Suppressor macrophage treated with lipopolysaccharide for 1 hour (primary cell): ENCODE measurements at regions not wholly inside any gene's neighbourhood (a gene's known extent, or its start where the extent isn't known, plus 50 kb on each side); places are given as distances from the start of the nearest gene placed in this dataset.
A peak's percentile ranks its signal among the peaks of the same experiment; 100 is the strongest.

Experiments
- DNase-seq, 3 donors: peaks; one replicate each; pipeline ENCODE4 v3.0.0-alpha.2; 2020 to 2022

GRCh38 chr15:95541301-95541700 lies 789.2 kb upstream of the NR2F2 start:
- DNase-seq: no peak

DNA sequence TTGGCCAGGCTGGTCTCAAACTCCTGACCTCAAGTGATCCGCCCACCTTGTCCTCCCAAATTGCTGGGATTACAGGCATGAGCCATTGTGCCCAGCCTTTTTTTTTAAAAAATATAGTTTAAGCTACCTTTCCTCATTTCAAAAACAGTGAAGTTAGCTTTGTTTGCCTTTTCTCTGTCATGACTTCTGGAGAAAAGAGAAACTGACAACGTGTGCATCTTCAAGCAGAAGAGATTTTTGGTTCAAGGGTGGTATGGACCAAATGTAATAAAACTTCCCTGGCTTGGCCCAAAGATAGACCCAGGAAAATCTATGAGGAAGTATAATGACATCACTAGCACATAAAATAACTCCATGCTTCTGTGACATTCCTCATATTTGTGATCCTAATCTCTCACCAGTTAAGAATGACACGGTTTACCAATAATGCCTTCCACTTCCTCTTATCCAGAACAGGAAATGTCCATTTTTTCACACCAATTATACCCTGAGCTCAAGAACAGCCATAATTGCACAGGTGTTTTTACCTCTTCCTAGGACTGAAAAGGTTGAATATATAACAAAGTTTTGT lies 781.2 kb upstream of the NR2F2 start:
- no peak for DNase-seq

DNA sequence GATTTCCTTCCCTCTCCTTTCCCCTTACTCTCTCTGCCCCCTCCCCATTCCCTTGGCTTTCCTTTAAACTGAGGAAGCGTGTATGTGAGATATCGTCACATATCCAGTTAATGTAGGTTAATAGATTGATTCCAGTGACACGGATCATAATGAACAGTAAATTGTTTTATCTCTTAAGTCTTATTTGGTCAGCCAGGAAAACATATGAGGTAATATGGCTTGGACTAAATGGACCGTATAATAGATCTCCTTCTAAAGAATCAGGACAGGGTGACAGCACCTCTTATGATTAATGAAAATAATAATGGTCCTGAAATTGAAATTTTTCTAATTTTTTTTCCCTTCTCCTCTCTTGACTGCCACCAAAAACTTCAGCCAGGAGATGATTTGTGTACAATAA lies 779.8 kb upstream of the NR2F2 start:
- DNase-seq: no peak

- no peak for DNase-seq
These were observed 774.3 kb upstream of the NR2F2 start for GRCh38 chr15:95556225-95556624.

DNA sequence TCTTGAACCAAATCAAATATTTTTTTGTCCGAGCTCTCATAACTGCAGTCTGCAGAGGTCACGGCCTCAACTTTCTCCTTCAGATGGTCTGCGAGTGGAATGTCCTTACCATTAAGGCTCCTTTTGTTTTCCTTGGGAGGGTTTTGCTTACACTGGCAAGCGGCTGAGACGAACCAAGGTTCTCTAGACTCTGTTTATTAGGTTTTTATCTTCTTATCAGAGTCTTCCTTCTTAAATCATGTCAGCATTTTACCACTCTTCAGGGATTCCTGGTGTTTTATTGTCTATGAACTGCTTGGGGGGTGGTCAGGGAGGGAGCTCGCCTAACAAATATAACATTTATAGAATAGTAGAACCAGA lies 773.7 kb upstream of the NR2F2 start:
- no peak for DNase-seq

GRCh38 chr15:95557226-95558046 lies 773.1 kb upstream of the NR2F2 start:
- DNase-seq: peak; percentile 3 to 19 (median 9)

DNA sequence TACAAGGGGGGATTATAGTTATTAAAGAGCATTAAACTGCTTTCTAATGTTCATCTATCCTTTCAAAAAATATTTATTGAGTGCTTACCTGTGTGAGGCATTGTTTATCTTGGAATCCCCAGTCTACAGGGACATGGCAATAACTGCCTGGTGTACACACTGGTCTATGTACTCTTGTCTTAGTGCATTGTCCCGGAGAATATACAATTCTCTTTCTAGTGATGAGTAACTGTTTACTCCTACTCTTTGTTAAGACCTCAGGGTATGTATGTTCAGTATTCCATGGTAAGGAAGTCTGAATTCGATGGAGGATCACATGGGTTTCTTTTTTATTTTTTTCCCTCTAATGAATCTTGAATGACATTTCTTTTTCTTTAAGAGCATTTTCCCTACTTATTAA lies 772.4 kb upstream of the NR2F2 start:
- no peak for DNase-seq

DNA sequence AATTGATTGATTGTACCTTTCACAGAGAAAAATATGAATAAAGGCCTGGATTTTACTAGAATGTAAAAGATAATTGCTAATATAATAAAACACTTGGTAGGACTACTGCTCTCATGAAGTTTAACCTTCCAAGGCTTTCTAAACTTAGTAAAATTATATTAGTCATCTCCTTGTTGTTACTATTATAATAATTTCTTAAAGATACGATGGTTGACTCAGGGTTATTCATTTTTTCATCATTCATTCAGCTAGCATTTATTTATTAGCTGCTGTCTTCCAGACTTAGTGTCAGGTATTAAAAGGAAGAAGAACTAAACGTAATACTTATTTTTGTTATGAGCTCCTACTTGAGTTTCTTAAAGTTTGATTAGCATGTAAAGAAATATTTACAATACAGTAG lies 771.6 kb upstream of the NR2F2 start:
- DNase-seq: no peak

DNA sequence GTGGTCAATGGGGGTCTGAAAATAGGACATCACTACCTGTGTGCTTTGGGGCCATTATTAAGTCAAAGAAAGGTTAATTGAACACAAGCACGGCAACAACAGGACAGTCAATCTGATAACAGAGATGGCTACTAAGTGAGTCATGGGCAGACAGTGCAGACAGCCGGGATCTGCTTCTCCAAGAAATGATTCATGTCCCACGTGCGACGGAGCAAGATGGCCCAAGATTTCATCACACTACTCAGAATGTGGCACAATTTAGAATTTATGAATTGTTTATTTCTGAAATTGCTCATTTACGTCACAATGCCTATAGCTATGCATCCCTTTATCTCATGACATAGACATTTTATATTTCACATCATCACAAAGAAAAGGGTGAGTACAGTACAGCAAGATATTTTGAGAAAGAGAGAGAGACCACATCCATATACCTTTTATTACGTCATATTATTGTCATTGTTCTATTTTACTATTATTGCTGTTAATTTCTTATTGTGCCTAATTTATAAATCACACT lies 770.6 kb upstream of the NR2F2 start:
- no peak for DNase-seq

- DNase-seq: no peak
These were observed 769.0 kb upstream of the NR2F2 start for GRCh38 chr15:95561463-95561862.

GRCh38 chr15:95563634-95564033 lies 766.9 kb upstream of the NR2F2 start:
- DNase-seq: no peak

- no peak for DNase-seq
These were observed 765.4 kb upstream of the NR2F2 start for GRCh38 chr15:95565016-95565600.

DNA sequence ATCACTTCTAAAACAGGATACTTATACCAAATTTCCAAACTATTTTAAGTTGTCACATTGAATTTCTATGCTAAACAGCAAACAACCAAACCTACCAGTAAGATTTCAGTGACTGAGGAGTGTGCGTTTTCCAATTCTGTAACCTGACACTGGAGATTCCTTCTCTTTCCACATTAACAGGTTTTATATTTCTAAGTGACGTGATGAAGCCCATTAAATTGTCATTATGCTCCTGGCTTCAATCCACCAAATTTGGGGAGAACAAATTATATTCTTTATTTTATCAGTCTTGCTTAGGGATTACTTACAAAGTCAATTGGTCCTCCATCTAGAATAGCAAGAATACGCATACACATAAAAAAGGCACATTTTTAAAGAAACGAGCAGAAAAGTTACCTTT lies 764.8 kb upstream of the NR2F2 start:
- no peak for DNase-seq

GRCh38 chr15:95567686-95568085 lies 762.8 kb upstream of the NR2F2 start:
- no peak for DNase-seq

DNA sequence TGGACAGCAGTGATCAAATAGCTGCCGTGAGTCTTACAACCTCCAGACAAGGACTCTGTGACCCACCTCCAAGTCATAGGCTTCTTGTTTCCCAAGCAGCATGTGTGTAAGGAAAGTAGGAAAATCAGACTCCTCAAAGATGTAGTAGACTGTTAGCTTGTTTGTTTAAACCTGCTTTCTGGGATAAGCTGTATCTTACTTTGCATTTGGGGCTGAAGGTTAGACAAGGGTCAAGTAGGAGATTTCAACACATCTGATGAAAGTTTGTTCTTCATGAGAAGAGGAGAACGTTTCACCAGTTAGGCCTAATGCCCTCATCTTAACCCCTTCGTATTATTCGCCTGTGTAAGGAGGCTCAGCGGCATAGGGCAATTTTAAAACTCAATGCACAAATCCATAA lies 756.4 kb upstream of the NR2F2 start:
- DNase-seq: no peak

- DNase-seq: no peak
These were observed 752.6 kb upstream of the NR2F2 start for GRCh38 chr15:95577927-95578326.

DNA sequence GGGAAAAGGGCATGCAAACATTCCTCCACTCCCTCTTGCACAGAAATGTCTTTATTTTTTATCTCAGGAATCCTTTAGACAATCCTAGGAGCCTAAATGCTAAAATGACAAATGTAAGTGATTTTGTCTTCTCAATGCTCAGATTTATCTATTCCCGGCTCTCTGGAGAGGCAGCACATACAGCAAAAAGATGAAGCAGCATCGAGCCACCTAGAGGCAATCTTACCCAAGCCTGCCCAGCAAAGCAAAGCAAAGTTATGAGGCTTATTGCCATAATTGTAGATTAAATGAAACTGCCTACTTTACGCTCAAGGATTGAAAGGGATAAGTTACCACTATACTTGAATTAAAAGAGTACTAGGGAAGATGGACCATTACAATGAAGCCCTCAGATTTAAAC lies 750.4 kb upstream of the NR2F2 start:
- no peak for DNase-seq

DNA sequence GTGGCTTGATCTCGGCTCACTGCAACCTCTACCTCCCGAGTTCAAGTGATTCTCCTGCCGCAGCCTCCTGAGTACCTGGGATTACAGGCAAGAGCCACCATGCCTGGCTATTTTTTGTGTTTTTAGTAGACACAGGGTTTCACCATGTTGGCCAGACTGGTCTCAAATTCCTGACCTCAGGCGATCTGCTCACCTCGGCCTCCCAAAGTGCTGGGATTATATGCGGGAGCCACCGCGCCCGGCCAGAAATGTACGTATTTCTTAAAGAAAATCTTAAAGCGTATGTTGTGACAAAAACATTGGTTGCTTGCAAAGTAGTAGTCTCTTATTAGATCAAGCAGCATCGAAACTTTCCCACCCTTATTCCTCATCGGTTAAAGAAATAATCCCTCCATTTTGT lies 748.9 kb upstream of the NR2F2 start:
- no peak for DNase-seq

DNA sequence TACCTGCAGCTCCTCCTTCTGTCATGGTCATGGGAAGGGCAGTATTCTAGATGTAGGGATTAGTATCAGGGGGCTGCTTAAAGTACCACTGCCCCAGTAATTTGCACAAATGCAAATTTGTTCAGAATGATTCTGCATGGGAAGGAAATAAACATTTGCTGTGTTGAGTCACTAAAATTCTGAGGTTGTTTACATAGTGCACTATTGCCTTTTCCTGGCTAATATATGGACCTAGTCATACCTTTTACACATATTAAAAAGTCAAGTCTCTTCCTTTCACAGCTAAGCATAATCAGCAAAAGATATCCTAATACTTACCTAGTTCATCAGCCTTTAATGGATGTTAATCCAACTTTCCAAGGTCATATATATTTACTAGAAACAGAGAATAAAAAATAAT lies 746.4 kb upstream of the NR2F2 start:
- no peak for DNase-seq

GRCh38 chr15:95588056-95588455 lies 742.4 kb upstream of the NR2F2 start:
- no peak for DNase-seq

DNA sequence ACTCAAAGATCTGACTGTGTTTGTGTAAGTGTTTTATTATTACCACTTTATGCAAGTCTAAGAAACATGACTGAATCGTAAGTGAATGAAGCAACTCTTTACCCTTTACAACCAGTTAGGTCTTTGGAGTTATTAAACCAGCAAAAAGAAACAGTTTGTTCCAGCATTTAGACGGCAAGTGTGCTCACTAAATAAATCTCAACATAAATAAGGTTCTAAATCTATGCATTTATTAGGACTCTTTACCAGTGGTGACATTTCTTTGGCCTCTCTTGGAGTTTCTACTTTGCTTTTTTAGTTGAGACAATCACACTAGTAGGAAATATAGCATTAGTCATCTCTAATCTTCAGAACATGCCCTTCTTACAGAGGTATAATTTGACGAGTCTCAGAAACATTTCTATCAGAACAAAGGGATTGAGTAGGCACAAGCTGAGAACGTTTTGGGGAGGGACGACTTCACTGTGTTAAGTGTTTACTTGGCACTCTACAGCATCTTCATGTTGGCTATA lies 739.9 kb upstream of the NR2F2 start:
- no peak for DNase-seq

DNA sequence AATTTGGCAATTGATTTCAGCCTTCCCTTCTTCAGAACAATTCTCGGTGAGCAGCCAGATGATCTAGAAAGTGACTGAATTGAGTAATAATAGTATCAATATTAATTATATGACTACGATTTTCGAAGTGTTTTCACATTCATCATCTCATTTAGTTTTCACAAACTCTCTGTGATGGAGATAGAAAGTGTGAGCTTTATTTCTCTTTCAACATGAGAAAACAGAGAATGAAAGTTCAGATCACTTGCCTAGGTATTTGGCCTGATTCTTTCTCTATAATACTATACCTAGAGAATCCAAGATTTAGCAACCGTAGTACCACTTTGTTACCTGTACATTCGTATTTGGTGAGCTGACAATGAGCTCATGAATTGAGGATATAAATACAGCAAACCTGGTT lies 739.2 kb upstream of the NR2F2 start:
- DNase-seq: no peak

GRCh38 chr15:95591886-95592285 lies 738.6 kb upstream of the NR2F2 start:
- DNase-seq: no peak

- DNase-seq: no peak
These were observed 736.0 kb upstream of the NR2F2 start for GRCh38 chr15:95594496-95594895.
